ENCODE measurements at regions not wholly inside any gene's neighbourhood (a gene's known extent, or its start where the extent isn't known, plus 50 kb on each side); places are given as distances from the start of the nearest gene placed in this dataset.

DNA sequence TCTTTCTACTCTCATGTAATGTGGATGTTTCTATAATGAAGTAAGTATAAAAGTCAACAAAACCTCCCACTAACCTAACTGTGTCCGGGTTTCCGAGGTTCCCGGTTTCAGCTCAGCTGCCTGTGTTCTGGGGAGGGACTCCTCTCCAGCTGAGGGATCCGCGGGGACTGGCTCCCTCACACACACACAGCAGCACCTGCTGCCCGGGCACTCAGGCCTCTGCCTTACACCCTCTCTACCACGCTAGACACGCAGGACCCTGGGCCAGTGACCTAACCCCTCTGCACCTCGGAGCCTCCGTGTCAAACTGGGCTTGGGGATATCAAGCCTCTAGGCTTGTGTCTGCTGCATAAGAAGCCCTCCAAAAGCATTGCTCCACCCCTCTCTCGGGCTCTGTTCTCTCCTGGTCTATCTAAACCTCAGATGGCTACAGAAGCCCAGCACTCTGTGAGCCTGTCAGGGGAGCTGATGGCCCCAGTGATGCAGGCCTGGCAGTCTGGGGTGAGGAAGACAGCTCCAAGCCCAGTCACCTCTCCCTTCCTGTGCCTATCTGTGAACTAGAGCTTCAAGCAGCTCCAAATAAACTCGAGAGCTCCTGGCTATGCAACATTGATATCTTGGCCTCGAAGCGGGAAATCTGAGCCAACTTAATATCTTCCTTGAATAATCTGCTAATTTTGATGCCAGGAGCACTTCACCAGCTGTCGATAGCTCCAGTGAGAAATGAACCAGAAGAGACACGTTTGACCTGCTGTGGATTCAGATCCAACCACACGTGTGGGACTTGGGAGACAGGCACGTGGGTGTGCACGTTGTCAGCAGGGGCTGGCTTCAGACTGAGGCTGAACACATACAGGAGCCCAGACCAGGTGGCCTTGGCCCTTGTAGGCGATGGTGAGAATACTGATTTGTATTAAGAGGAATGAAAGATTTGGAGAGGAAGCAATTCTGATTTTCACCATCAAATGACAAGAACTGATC, 232.7 kb upstream of the B3GAT1 start:
- no peak for DNase-seq (ENCODE audit: low spot score)

DNA sequence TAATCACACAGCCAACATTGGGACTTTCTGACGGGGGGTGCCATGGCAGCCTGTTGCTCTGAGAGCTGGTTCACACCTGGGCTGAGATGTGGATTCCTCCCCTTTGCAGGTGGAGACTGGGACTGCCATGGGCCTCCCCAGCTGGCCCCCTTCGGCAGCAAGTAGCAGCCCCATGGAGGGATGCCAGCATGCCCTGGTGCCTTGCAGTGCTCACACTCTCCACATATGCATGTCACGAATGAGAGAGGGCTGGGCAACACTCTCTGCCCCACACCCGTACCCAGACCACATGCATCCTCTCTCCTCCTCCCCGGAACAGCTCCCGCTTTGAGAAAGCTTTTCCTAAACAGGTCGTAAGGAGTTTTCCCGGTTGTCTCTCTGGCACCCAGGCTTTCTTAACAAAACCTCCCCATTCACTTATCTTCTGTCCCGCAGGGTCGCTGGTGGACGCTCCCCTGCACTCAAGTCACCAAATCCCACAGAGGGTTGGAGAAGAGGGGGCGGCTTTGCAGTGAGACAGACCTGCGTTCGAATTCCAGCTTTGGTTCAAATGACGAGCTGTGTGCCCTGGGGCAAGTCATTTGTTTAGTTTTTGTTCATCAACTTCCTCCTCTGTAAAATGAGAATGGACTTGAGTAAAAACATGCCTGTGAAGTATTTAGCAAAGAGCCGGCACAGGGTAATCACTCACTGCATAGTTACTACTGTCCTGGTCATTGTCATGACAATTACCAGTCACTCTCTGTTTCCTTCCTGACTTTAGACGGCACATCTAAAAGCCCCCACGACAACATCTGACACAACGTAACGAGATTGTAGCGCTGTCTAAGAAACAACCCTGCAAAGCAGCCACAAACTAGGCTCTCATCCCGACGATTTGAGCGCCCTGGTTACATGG, 231.3 kb upstream of the B3GAT1 start:
- no peak for DNase-seq (ENCODE audit: low spot score)

DNA sequence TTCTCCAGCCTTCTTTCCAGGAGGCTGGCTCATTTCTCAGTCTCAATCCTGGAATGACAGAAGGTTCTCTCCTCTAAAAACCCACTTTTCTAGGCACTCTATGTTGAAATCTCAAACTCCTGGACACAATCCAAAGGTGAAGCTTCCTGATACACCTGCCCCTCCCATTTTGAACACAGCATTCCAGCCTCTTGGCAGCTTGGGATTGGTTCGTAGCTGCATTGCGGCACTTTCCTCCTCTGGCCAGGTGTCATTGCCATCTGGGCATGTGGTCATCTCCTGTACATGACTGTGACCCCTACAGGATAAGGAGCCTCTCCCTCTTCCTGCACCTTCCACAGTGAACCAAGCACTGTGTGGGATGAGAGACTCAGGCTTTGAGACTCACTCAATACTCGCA, 230.2 kb upstream of the B3GAT1 start:
- no peak for DNase-seq (ENCODE audit: low spot score)

DNA sequence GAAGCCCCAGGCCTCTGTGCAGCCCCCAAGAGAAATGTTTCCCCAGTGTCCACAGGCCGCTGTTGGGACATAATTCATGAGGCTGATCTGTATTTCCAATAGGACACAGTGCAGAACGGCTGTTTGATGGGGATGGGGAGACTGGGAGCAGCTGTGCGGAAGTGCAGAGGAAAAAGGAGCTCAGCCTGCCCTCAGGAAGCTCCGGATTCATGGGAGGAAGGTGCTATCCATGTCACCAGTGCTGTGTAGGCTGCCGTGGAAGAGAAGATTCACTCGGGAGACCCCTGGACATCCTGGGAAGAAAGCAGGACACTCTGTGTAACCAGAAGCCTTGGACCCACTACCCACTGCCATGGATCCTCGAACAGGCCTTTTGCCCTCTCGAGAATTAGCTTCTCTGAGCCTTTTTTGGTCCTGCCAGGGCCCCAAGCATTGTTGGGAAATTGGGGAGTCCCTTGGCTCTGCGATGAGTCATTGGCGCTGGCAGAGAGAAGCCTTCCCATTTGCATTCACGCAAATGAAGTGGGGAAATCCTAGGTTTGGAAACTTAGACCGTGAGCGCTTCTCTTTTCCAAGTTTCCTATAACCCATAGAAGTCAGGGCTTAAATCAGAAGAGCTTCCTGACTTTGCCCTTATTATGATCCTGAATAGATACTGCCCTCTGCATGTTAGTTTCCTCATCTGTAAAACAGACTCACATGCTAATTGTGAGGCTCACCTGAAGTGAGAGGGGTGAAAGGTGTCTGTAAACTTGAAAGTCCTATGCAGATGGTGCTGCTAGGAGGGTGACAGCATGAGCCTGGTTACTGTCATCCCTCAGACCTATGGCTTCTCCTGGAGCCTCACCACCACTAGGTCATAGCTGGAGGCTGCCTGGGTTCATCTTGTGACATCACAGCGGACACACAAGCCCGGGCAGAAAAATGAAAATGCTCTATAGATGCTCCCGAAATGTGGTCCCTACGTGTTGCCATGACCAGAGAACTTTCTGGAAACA, 229.2 kb upstream of the B3GAT1 start:
- no peak for DNase-seq (ENCODE audit: low spot score)

DNA sequence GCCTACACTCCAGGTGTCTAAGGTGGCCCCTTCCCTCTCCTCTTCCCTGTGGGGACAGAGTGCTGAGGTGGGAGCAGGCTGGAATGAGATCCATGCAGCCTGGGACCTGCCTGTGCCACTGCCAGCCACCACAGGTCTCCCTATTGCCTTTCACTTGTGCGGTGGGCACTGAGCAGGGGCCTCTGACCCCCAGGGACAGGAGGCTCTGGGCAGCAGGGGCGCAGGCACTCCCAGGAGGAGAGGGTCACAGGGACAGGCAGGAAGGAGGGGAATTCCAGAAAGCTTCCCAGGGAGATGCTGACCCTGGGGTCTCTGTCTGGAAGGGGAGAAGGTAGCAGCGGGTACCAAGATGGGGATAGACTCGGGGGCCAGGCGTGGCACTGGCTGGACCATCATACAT, 228.5 kb upstream of the B3GAT1 start:
- no peak for DNase-seq (ENCODE audit: low spot score)

DNA sequence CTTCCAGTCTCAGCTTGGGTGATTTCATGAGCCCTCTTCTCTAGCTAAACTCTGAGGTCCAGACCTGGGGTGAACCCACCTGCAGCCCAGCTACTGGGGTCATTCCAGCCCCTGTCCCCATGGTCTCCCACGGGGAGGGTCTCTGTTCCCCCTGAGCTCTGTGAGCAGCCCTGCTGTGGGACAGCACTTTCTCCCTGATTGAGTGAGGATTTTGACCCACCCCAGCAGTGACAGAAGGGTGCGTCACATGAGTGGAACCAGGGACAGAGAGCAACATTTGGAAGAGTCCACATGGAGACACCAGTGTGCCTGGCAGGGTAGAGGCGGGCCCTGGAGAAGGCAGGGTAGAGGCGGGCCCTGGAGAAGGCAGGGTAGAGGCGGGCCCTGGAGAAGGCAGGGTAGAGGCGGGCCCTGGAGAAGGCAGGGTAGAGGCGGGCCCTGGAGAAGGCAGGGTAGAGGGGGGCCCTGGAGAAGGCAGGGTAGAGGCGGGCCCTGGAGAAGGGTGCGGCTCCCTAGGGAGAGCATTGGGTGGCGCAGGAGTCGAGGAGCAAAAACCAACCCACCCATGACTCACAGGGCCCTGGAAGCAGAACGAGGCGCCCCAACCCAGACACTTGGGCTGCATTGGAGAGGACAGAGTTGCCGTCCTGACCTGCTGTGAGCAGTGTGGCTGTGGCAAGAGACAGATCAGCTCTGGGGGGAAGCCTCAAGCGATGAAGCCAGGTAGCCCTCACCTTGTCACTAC, 227.7 kb upstream of the B3GAT1 start:
- no peak for DNase-seq (ENCODE audit: low spot score)

DNA sequence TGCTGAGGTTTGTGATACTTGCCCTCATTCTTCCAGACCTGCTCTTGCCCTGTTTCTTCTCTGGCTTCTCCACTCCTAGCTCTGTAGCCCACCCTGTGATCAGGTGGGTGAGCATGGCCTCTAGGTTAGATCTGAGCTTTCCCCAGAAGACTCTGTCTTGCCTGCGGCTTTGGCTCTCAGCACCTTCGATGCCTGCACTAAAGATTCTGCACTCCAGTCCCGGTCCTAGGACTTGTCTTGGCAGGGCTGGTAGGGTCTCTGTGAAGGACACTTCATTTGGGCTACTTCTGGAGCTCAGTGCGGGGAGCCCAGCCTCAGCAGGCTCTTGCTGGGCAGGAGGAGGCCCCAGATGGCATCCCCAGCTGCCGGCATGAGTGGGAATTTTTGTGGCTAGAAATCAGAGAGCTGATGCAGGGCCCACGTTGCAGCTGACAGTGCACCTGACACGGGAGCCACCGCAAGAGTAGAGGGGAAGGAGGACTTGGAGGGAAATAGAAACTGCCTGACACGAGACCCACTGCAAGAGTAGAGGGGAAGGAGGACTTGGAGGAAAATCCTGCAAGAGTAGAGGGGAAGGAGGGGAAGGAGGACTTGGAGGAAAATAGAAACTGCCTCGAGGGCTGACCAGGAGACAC, 226.9 kb upstream of the B3GAT1 start:
- no peak for DNase-seq (ENCODE audit: low spot score)

DNA sequence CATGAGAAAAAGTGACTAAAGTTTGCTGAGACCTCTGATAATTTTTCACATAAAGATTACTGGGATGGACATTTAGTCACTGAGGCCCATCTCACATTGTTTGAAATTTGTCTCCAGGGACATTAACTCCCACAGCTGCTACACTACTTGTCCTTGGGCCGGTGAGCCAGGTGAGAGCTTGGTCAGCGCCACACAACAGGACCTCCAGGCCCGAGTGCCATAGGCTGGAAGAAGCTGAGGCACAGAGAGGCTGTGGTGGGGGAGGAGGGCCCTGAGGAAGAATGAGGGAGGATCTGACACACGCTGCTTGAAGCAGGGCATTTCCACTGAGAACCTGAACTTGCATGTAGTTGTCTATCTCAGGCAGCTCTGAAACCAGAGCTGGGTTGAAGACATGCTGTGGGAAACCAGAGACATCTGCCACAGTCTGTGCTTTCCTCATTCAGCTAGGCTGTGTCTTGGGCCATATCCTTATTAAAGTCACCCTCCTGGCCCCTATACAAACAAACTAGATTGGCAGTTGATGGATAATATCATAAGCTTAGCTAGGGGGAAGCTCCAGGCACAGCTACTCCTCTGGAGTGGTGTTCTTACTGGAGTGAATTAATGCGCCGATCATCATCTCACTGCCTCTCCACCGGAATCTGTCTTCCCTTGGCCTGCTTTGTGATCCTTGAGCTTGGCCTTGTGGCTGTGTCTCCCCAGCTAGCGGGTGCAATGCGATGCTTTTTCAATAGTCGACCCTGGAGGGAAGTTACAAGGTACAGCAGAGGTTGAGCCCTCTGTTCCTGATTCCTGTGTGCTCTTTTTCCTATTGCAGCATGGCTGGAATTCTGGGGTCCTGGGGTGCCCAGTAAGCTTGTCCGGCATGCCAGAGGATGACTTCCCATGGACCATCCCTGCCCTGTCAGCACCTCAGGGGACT, 225.3 kb upstream of the B3GAT1 start:
- DNase-seq (ENCODE audit: low spot score): no peak

DNA sequence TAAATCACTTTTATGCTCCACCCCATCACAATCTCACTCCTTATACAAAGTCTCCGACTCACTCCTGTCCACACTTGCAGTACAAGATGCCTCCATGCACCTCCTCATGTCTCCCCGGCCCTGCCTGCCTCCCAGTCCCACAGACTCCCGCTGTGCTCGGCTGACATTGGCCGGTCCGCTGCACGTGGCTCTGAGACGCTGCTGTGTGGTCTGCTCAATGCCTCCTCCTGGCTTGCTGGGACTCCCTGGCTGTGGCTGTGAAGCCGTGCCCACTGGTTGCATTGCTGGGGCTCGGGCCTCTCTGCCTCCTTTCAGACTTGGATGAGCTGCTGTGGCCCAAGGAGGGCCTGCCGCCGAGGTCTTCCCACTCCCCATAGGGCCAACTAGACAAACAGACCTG, 224.0 kb upstream of the B3GAT1 start:
- no peak for DNase-seq (ENCODE audit: low spot score)

DNA sequence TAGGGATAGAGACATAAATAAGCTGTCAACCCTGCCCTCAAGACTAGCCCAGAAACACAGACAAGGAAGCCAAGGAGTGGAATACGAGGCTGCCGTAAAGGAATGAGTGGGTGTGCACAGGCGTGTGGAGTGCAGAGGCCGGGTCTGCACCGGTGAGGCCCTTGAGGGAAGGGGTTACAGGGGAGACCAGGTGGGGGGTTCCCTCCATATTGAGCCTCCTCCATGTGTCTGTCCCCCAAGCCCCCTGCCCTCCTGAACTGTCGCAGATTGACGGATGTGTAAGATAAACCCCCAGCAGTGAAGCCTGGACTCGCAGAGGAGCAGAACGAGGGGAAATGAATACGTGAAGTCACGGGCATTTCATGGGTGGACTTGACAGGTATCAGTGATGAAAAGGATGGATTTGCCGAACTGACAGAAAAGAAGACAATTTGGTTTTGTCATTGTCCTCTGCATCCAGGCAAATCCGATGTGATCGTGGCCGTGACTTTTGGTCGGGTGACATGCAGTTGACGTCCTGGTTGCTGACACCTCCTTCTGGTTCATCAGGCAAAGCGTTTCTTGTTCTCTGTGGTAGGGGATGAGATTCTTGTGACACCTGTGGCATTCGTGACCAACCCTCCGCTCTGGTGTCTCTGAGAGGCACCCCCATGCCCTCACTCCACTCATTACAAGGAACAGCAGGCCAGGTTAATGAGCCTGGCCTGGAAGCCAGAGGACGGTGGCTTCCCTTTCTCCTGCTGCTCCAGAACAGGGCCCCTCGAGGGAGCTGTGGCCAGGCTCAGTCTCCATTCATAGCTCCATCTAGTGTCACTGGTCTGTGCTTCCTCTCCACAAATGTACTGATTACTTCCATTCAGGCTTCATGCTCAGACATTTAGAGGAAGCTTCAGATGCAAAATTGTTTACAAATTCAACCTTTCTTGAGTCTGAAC, 223.1 kb upstream of the B3GAT1 start:
- DNase-seq (ENCODE audit: low spot score): no peak

DNA sequence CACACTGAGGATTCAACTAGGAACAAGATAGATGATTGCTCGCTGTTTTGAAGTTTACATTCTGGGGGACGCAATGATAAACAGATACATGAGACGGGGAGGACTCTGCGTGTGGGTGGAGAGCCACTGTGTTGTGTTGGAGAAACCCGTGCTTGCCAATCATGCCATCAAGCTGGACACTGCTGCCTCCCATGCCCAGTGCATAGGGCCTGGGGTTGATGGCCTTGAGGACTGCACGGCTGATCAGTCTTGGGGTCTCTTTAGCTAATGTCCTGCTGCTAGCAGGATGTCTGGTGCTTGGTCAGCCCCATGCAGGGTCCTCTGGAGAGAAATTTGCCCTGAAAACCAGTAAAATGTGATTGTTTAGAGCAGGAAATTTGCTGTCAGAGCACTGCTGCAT, 221.2 kb upstream of the B3GAT1 start:
- no peak for DNase-seq (ENCODE audit: low spot score)

DNA sequence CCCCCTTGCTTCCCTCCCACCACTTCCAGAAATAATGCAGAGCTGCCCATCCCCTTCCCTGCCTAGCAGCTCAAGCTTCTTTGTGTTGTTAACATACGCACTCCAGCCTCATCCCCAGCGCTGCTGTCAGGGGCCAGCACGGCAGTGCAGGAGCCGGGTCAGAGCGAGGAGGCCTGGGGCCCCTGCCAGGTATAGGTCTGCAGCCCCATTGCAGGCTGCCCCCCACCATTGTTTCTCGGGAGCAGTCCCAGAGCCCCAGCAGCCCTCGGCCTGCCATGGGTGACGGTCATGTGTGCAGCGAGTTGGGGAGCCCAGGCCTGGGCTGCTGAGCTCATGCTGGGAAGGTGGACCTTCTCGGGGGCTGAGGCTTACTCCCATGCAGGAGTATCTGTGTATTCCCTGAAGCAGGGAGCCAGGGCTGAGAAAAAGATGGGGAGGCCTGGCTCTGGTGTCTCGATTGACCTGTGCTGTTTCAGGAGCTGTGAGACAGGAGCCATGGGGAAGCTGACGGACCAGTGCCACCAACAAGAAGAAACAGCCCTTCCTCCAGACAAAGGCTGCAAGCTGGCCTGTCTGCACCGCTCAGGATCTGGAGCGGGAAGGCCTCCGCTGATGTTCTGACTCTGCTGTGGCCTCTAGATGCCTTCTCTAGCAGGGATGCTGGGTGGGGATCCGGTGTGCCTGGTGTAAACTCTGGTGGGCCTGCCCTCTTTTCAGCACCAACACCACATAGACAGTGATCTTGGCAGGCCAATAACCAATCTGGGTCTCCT, 220.5 kb upstream of the B3GAT1 start:
- DNase-seq (ENCODE audit: low spot score): no peak

DNA sequence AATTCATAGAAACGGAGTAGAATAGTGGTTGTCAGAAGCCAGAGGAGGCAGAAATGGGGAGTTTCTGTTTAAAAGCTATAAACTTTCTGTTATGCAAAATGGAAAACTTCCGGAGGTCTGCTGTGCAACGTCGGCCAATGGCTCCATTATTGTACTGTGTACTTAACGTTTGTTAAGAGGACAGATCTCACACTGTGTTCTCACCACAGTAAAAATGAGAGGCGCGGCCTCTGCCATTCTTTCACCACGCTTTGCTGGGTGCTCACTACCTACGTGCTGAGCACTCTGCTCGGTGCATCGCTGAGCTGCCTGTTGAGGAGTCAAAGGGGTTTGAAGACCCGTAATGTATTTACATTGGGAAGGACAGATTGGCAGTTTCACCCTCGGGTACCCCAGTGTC, 218.8 kb upstream of the B3GAT1 start:
- no peak for DNase-seq (ENCODE audit: low spot score)

DNA sequence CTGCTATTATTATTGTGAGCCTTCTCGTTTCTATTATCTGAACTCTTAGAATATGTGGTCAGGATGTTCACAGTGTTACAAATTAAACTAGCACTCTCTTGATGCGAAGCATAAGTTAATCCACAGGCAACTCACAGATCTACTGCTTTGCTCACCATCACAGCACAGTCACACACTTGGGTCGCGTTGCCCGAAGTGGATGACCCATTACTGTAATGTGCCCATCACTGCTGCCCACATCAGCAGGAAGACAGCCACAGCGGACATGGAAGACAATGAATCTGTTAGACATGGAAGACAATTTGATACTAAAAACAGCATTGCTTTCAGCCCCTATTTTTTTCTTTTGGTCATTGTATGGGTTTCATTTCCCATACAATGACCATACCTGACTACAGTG, 216.4 kb upstream of the B3GAT1 start:
- no peak for DNase-seq (ENCODE audit: low spot score)

DNA sequence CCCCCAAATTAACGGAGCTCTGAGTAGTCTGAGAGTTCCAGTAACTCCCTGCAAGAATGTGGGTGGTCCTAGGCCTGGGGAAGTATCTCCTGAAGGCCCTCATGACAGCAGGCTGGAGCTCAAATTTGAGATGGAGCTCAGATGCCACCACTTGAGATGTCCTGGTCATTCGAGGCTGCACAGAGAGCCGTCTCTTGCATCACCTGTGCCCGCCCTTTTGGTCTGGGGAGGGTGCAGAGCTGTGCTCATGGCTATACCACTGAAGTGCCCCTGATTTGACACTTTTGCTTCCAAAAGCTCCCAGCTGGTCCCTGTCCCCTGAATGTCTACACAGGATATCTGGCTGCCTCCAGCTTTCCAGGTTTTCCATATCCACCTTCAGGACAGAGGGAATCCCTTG, 214.0 kb upstream of the B3GAT1 start:
- DNase-seq (ENCODE audit: low spot score): no peak

DNA sequence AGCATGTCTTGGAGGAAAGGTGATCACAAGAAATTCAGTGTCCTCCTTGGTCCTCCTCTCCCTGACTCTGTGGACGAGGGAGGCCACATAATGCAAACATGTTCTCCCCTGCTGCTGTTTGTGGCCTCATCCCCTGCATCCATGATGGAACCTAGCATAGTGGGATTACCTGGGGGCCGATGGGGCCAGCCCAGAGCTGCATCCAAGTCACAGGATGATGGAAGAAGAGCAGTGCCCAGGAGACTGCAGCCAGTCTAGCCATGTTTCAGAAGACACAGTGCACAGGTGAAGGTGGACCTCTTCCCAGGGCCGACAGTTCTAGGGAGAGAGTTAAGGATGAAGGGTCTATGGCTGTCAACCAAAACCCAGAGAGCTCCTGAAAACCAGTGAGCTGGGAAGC, 213.6 kb upstream of the B3GAT1 start:
- DNase-seq (ENCODE audit: low spot score): no peak

DNA sequence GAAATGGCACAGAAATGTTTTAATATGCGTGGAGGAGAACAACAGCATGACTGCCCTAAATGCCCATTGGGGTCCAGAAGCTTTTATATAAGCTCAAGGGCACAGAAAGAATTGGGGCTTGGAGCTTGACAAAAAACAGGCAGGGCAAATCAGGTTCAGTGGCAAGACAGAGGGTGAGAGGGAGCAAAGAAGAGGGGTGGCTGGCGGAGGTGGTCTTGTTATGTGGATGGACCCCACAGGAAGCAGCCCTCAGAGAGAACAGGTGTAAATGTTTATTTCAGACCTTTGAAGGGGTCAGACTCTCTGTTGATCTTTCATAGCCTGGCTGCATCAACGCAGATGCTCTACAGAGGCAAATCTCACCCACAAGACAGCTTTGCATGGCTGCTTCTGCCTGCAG, 213.1 kb upstream of the B3GAT1 start:
- no peak for DNase-seq (ENCODE audit: low spot score)

Measured in HuH-7.5 (cell line).